HG02885 (cell line): ENCODE measurements at regions not wholly inside any gene's neighbourhood (a gene's known extent, or its start where the extent isn't known, plus 50 kb on each side); places are given as distances from the start of the nearest gene placed in this dataset.
"Not testable (repeated sequence)": the region's sequence is repeated elsewhere in the genome, so short reads cannot be mapped to it uniquely, and the experiment has no call there.

Experiments
- ATAC-seq: cut with Tn5 transposase; IDR thresholded peaks from one replicate; pipeline ENCODE4 v1.9.1; 2021; ENCODE audit warnings: mild to moderate bottlenecking; ENCODE audit not compliant: unreplicated experiment, poor library complexity

GRCh38 chr18:8882632-8883408, 177.5 kb downstream of the MTCL1 start:
- ATAC-seq: no peak

DNA sequence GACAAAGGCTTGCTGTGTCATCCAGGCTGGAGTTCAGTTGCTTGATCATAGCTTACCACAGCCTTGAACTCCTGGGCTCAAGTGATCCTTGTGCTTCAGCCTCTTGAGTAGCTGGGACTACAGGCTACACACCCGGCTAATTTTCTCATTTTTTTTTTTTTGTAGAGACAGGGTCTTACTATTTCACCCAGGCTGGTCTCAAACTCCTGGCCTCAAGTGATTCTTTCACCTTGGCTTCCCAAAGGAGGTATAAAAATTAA, 178.0 kb downstream of the MTCL1 start:
- no peak for ATAC-seq

DNA sequence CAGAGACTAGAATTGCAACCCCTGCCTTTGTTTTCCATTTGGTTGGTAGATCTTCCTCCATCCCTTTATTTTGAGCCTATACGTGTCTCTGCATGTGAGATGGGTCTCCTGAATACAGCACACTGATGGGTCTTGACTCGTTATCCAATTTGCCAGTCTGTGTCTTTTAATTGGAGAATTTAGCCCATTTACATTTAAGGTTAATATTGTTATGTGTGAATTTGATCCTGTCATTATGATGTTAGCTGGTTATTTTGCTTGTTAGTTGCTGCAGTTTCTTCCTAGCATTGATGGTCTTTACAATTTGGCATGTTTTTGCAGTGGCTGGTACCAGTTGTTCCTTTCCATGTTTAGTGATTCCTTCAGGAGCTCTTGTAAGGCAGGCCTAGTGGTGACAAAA, 182.5 kb downstream of the MTCL1 start:
- ATAC-seq: not testable (repeated sequence)

GRCh38 chr18:8889489-8889888, 184.1 kb downstream of the MTCL1 start:
- no peak for ATAC-seq

- ATAC-seq: not testable (repeated sequence)
Observed at GRCh38 chr18:8890503-8890902, 185.1 kb downstream of the MTCL1 start.

DNA sequence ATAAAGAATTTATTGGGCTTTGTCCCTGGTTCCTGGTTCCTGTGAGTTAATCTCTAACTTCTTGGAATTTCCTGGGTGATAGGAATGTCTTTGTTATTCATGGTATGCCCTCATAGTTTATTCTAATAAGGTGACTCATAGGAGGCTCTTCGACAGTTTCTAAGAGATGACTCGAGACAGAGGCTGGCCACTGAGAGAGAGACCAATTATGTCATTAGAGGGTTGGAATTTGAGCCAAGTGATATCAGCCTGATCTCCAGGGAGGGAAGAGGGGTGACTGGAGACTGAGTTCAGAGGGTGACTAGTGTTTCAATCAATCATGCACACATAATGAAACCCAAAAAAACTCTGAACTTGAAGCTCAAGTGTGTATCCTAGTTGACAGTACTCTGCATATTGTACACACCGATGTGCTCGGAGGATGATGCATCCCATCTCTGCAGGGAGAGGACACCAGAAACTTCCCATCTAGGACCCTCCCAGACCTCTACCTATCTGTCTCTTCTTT, 185.7 kb downstream of the MTCL1 start:
- ATAC-seq: no peak

DNA sequence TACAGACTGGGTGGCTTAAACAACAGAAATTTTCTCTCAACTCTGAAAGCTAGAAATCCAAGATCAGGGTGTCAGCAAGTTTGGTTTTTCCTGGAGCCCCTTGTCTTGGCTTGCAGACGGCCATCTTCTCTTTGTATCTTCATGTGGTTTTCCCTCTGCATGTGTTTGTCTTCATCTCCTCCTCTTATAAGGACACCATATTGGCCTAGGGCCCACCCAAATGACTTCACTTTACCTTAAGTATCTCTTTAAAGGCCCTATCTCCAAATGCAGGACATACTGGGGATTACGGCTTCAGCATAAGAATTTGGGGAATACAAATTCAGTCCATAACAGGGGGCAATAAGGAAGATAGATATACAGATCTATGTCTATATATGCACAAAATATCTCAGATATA, 187.9 kb downstream of the MTCL1 start:
- no peak for ATAC-seq

DNA sequence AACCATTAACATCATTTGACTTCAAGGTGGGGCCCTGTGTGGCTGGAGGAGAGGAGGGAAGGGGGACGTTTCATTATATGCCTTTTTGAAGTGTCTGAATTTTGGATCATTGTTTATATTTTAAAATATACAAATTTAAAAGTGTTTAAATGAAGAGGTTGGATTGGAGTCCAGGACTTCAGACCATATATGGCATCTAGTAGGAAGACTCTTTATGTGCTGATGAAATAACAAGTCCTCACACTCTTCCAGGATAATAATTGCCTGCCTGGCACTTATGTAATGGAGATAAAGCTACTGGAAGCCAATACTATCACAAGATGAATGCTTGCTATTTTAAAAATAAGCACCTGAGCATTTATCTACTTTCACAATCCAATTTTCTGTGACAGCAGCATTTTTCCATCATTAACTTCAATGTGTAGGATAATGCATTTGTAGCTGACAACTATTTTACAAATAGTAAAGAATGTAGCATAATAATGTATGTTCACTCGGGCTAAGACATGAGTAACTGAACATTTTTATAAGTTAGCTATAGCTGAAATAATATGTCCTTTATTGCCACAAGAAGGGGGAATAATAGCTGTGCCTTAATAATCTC, 188.4 kb downstream of the MTCL1 start:
- no peak for ATAC-seq

GRCh38 chr18:8894823-8895222, 189.5 kb downstream of the MTCL1 start:
- no peak for ATAC-seq

DNA sequence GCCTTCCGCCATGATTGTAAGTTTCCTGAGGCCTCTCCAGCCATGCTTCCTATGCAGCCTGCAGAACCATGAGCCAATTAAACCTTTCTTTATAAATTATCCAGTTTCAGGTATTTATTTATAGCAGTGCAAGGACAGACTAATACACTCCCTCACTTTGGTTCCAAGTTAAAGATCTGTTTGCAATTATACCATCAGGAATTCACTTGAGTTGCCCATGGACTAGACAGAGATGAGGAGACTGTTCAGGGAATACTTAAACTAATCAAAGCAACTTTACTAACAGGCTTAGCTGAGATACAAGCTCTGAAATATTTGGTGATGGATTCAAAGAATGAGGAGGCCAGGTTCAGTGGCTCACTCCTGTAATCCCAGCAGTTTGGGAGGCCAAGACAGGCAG, 190.0 kb downstream of the MTCL1 start:
- ATAC-seq: no peak

DNA sequence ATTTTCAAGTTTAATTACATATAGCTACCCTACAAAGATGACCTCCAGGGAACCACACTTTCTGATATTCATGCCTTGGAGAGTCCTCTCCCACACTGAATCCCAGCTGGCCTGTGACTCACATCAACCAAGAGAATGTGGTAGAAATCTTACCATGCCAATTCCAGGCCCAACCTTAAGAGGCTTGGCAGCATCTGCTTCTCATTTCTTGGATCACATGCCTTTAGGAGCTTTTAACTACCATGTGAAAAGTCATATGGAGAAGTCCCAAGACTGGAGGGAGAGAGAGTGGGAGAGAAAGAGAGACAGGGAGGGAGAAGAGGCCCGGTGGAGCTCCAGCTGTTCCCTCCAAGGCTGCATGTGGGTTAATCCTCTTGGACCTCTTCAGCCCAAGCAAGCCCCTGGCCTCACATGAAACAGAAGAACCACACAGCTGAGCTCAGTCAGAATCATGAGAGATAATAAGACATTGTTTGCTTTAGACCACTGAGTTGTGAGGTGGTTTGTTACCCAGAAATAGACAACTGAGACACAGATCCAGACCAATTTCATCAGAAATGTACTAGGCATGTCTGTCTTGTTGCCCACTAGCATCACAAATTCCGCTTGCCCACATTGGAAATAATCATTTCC, 190.7 kb downstream of the MTCL1 start:
- no peak for ATAC-seq

- ATAC-seq: no peak
Observed at GRCh38 chr18:8899000-8899399, 193.6 kb downstream of the MTCL1 start.

DNA sequence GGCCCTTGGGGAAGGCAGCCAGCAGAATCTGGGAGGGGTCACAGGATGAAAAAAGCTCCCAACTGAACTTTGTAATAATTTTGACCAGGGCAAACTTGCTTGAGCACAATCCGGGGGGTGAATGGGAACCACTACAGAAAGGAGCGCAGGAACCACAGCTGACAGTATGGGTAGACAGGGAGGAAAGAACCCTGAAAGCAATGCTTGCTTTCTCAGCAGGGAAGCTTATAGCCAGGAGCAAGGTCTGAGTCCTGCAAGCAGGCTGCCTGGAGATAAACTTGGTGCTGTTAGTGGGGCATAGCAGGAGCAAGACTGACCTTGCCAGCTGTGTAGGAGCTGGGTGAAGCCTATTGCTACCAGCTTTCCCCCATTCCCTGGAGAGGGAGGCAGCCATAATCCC, 195.2 kb downstream of the MTCL1 start:
- no peak for ATAC-seq

DNA sequence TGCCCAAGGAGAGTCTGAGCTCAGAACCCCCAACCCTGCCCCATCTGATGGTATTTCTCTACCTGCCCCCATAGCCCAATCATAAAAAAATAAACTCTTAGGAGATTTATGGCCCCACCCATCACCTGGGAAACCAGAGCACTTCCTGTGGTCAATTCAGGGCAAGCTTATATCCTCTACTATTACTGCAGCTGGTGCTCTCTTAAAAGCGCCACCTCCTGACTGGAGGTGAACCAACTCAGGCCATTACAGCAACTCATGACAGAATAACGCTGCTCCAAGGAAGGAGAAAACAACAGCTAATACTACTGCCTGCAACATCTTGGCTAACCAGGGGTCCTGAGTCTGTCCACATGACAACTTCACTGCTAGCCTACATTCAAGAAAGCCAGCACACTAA, 195.7 kb downstream of the MTCL1 start:
- no peak for ATAC-seq

DNA sequence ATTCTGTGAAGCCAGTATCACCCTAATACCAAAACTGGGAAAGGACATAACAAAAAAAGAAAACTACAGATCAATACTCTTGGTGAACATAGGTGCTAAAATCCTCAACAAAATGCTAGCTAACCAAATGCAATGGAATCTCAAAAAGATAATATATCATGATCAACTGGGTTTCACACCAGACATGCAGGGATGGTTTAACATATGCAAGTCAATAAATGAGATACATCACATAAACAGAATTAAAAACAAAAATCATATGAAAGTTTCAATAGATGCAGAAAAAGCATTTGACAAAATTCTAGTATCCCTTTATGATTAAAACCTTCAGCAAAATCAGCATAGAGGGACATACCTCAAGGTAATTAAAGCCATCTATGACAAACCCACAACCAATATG, 198.2 kb upstream of the NDUFV2 start:
- no peak for ATAC-seq

DNA sequence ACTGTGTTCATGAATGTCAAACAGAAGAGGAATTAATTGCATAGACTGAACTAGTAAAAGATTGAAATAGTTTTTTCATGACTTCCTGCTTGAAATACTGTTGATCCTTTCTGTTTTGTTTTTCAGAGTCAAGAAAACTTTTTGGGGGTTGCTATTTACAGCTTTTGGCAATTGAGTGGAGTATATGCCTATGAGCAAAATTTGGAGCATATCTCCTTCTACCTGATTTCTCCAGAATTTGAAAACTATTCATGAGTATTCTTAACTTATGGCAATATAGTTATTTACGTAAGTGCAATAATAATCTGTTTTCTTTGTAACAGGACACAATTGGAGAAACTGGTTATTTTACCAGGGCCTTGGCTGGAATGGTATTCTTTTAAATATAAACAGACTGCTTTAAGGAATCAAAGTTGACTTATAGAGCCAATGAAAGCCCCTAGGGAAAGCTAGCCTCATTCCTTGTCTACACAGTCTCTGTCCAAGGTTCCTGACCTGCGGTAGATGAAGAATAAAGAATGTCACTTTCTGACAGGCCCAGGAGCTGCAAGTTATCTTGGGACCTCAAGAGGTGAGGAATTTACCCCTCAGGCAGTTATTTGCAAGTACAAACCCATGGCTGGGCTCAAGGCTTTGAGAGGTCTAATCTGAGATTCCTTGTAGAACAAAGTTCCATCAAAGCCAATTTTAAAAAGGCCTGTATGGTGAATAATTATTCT, 193.5 kb upstream of the NDUFV2 start:
- no peak for ATAC-seq

DNA sequence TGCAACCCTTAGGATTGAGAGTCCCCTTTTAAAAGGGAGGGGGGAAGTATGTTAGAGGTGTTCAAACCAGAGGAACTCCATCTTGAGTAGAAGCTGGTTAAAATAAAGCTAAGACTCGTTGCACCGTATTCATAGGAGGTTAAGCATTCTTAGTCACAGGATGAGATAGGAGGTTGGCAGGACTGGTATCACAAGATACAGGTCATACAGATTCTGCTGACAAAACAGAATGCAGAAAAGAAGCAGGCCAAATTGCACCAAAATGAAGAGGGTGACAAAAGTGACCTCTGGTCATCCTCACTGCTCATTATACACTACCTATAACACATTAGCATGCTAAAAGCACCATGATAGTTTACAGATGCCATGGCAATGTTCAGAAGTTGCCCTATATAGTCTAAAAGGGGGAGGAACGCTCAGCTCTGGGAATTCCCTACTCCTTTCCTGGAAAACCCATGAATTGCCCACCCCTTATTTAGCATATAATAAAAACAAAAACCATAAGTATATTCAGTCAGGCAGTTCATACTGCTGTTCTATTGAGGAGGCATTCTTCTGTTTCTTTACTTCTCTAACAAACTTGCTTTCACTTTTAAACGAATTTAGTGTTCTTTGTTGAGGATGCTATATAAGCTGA, 192.2 kb upstream of the NDUFV2 start:
- no peak for ATAC-seq

DNA sequence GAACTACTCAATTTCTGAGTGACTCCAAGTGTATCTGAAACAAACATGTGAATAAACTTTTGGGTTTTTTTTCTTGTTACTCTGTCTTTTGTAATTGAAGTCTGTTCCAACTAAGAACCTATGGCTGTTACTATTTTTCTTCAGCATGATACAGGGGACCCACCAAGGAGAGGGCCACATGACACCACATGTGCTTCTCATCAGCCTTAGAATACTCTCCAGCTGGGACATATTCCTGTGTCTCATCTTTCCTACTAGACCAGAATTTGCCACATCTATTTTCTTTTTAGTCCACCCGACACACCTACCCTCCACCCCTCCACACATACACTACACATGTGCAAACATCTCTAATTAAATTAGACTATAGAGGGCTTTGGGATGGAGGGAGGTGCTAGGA, 191.7 kb upstream of the NDUFV2 start:
- ATAC-seq: no peak

DNA sequence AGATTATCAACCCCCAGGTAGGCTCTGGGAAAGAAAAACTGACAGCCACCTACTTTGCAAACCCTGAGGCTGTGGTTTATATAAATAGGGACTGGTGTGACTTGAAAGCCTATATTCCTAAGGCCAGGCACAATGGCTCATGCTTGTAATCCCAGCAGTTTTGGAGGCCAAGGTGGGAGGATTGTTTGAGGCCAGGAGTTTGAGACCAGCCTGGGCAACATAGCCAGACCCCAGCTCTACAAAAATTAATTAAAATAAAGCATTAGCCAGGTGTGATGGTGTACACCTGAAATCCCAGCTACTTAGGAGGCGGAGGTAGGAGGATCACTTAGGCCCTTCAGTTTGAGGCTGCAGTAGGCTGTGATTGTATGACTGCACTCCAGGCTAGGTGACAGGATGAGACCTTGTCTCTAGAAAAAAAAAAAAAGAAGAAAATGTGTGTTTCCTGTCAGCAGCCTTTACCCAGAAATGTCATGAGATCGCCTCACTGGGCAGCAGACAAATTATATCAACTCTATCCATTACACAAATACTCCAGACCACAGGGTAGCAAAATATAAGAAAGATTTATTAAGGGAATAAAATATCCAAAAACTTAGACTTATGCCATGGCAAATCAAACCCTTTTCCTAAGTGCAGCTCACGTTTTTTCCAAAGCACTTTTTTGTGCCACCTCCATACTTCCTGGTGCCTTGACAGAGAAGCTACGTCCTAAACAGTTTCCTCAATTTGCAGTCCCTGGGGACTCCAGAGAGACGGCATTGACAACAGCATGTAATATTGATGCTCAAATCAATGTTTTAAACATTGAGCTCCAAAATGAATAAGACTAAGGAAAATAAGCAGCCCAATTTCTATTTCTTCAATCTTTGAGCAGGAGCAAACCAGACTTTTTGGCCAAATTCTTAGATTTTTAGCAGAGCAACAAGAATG, 190.8 kb upstream of the NDUFV2 start:
- no peak for ATAC-seq
